Endothelial cell of umbilical vein (primary cell): ENCODE measurements at regions not wholly inside any gene's neighbourhood (a gene's known extent, or its start where the extent isn't known, plus 50 kb on each side); places are given as distances from the start of the nearest gene placed in this dataset.

Experiments used
- EZH2 ChIP-seq: IDR thresholded peaks from 2 replicates; pipeline ENCODE4 v1.6.1; 2012; ENCODE audit warnings: borderline replicate concordance, low read depth, mild to moderate bottlenecking, moderate library complexity, low read length, inconsistent platforms; ENCODE audit not compliant: severe bottlenecking
- GATA2 ChIP-seq: IDR thresholded peaks from 2 replicates; pipeline ENCODE4 v1.7.0; 2011; ENCODE audit warnings: low read depth, mild to moderate bottlenecking, moderate library complexity, mixed read lengths, low read length; ENCODE audit not compliant: insufficient read length, insufficient read depth
- MYC ChIP-seq: IDR thresholded peaks from one replicate; pipeline ENCODE4 v1.6.1; 2011; ENCODE audit warnings: mild to moderate bottlenecking, low read depth, low read length
- POLR2A ChIP-seq: IDR thresholded peaks from 2 replicates; pipeline ENCODE4 v1.6.1; 2012; ENCODE audit warnings: low read depth, mild to moderate bottlenecking, control low read depth, low read length
- TF ChIP-seq, protein P1 (sequence below), 2 donors: IDR thresholded peaks; 1 replicate in 1 of 2; 2 replicates in 1 of 2; pipeline ENCODE4 v1.5.1; 2011; ENCODE audit warnings: low read length in 2 of 2, mild to moderate bottlenecking in 2 of 2, moderate library complexity in 2 of 2, control low read depth in 1 of 2, inconsistent platforms in 1 of 2, low read depth in 1 of 2; ENCODE audit not compliant: insufficient read depth in 1 of 2; ENCODE audit errors: extremely low read depth in 1 of 2

DNA sequence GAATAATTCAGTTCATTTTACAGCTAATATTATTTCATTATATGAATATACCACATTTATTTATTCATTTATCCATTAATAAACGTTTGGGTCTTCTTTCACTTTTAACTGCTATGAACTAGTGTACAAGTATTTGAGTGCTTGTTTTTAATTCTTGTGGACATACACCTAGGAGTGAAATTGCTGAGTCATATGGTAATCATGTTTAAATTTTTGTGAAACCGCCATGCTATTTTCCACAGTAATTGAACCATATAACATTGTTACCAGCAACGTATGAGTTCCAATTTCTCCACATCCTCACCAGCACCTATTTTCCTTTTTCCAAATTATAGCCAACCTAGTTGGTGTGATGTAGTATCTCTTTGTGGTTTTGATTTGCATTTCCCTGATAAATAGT, 388.2 kb downstream of the MAGEE1 start:
- no peak for TF ChIP-seq POLR2A
- no peak for TF ChIP-seq MYC
- no peak for TF ChIP-seq EZH2
- TF ChIP-seq, protein P1, sequence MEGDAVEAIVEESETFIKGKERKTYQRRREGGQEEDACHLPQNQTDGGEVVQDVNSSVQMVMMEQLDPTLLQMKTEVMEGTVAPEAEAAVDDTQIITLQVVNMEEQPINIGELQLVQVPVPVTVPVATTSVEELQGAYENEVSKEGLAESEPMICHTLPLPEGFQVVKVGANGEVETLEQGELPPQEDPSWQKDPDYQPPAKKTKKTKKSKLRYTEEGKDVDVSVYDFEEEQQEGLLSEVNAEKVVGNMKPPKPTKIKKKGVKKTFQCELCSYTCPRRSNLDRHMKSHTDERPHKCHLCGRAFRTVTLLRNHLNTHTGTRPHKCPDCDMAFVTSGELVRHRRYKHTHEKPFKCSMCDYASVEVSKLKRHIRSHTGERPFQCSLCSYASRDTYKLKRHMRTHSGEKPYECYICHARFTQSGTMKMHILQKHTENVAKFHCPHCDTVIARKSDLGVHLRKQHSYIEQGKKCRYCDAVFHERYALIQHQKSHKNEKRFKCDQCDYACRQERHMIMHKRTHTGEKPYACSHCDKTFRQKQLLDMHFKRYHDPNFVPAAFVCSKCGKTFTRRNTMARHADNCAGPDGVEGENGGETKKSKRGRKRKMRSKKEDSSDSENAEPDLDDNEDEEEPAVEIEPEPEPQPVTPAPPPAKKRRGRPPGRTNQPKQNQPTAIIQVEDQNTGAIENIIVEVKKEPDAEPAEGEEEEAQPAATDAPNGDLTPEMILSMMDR (IDR thresholded peaks at IDR 0.05; ENCODE audit: extremely low read depth in 1 of 2, insufficient read depth in 1 of 2, low read depth in 1 of 2, low read length in 2 of 2) = no peak
- TF ChIP-seq GATA2 = no peak
